Psoas muscle (tissue), 7 donors: ENCODE measurements at regions not wholly inside any gene's neighbourhood (a gene's known extent, or its start where the extent isn't known, plus 50 kb on each side); places are given as distances from the start of the nearest gene placed in this dataset.

Experiments
- ATAC-seq, 4 donors: fragments of 200-7000 bp; cut with Tn5 transposase; one replicate each; pipeline ENCODE4 v1.9.1; 2020; ENCODE audit warnings: moderate library complexity in 3 of 4, mild to moderate bottlenecking in 2 of 4
- DNase-seq, 2 donors: peaks; one replicate each; pipeline ENCODE4 v3.0.0-alpha.2; 2020
- H3K27ac ChIP-seq: fragments of 200-600 bp; one replicate; pipeline ENCODE4 v1.8.0; 2022
- H3K27me3 ChIP-seq, 3 donors: fragments of 200-600 bp in 1 of 3; one replicate each; pipeline versions ENCODE4 v1.6.1 to v1.8.0; 2013 to 2022; ENCODE audit warnings: low read length in 2 of 3, mild to moderate bottlenecking in 2 of 3, moderate library complexity in 1 of 3; ENCODE audit not compliant: insufficient read depth in 3 of 3
- H3K36me3 ChIP-seq, 2 donors: fragments of 200-600 bp in 1 of 2; one replicate each; pipeline versions ENCODE4 v1.6.1 to v1.8.0; 2013 to 2022; ENCODE audit warnings: low read depth in 1 of 2, mild to moderate bottlenecking in 1 of 2, moderate library complexity in 1 of 2; ENCODE audit not compliant: insufficient read depth in 1 of 2
- H3K4me1 ChIP-seq: fragments of 200-600 bp; one replicate; pipeline ENCODE4 v1.8.0; 2022
- H3K4me3 ChIP-seq: fragments of 200-600 bp; one replicate; pipeline ENCODE4 v1.8.0; 2022; ENCODE audit warnings: mild to moderate bottlenecking
- H3K9me3 ChIP-seq: fragments of 200-600 bp; one replicate; pipeline ENCODE4 v1.8.0; 2022
- WGBS, 3 donors: extraction: QIAGEN DNeasy Blood & Tissue Kit; methylation state at CpG; one replicate each; pipeline versions ENCODE4 v1.1.6 to v1.1.7; 2013; 5-methylcytosine and 5-hydroxymethylcytosine counted together
- intact Hi-C, 2 donors: fragments of 100-400 bp; cut with DNase I; formaldehyde crosslinking; loops; one replicate each; pipeline versions ENCODE4 v1.11.0 to v1.14.2; 2022
- TF ChIP-seq, protein P1 (sequence below): fragments of 200-600 bp; IDR thresholded peaks from one replicate; pipeline ENCODE4 v1.8.0; 2022; ENCODE audit warnings: antibody characterized with exemption
- donor health status: healthy with polysubstance abuse.
- donor health status: DM: no; HTN: no; CAD: no; lungs with moderate emphysema.
- donor health status: Bipolar disorder and iron deficiency.
- donor health status: healthy.
- donor health status: DM: yes; HTN: yes; CAD: no.
- donor health status: DM: no; HTN: no; CAD: no.
- donor health status: DM: yes; HTN: yes; CAD: no.

DNA sequence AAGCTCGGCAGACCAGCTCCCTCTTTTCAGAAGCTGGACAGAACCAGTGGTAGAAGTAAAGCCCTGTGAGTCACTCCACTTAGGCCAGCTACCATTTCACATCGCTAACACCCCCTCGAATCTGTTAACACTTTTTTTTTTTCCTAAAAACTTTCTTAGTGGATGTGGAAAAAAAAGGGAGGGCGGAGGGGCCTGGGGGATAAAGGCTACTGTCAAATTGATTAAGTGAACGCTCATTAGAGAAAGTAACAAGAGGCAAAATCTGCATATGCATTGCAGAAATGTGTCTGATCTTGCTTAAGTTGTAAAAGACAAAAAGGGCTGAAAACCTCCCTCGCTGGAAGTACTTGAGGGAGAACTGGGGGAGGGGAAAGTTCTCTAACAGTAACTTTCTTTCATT, 86.6 kb upstream of the OTX2 start:
- 35 to 41% (median 40%) methylated on average over 6 of the region's 6 CpGs for WGBS, 3 donors
- no peaks in the 10 kb centered on the region for H3K9me3 ChIP-seq
- intact Hi-C loops: no loop called here
- TF ChIP-seq, protein P1, sequence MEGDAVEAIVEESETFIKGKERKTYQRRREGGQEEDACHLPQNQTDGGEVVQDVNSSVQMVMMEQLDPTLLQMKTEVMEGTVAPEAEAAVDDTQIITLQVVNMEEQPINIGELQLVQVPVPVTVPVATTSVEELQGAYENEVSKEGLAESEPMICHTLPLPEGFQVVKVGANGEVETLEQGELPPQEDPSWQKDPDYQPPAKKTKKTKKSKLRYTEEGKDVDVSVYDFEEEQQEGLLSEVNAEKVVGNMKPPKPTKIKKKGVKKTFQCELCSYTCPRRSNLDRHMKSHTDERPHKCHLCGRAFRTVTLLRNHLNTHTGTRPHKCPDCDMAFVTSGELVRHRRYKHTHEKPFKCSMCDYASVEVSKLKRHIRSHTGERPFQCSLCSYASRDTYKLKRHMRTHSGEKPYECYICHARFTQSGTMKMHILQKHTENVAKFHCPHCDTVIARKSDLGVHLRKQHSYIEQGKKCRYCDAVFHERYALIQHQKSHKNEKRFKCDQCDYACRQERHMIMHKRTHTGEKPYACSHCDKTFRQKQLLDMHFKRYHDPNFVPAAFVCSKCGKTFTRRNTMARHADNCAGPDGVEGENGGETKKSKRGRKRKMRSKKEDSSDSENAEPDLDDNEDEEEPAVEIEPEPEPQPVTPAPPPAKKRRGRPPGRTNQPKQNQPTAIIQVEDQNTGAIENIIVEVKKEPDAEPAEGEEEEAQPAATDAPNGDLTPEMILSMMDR: no peak
- ATAC-seq: no peak
- H3K4me1 ChIP-seq: no peaks in the 10 kb centered on the region
- H3K27me3 ChIP-seq: peaks cover 0 to 1% (median 0%) of the 10 kb centered on the region in 3 donors
- DNase-seq: no peak
- H3K27ac ChIP-seq: no peak overlapping the region
- no peak overlapping the region for H3K4me3 ChIP-seq
- no peaks in the 10 kb centered on the region for H3K36me3 ChIP-seq

DNA sequence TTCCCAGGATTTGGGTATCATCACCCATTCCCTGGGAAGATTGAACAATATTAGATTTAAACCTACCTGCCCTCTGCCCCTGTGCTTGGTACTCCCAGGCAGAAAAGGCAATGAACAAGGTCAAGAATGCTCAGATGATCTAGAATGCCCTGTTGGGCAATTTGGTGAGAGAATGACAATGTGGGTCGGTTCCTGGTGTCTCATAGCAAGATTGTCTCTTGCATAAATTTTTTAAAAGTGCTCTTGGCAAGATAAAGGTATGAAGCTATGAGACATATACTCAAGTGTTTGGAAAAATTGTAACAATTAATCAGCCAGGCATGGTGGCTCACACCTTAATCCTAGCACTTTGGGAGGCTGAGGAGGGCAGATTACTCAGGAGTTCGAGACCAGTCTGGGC, 86.0 kb upstream of the OTX2 start:
- TF ChIP-seq, protein P1: no peak
- ATAC-seq (no peak), DNase-seq (no peak)
- Histone ChIP-seq H3K4me1 (no peaks in the 10 kb centered on the region), H3K36me3 (no peaks in the 10 kb centered on the region), H3K4me3 (no peak overlapping the region), H3K9me3 (no peaks in the 10 kb centered on the region), H3K27me3 (peaks cover 0 to 1% (median 0%) of the 10 kb centered on the region in 3 donors), H3K27ac (no peak overlapping the region)
- WGBS, 3 donors: 90 to 96% (median 95%) methylated on average over 2 of the region's 2 CpGs
- intact Hi-C loops: no loop called here

DNA sequence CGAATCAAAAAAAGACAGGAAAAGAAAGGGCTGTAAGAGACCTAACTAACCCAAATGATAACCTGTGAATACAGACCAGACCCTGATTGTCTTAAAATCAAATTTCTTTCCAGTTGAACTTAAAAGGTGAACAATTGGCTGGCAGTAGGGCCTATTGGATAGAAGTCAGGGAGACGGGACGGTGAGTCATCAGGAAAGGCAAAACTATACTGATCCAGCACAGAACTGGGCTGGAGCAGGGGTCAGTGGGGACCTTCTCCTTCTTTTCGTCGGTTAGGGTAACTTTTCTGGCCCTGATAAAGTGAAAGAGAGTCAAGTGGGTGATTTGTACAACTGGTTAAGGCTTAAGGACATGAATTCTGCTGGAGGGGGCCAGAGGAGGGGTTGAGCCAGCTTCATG, 84.9 kb upstream of the OTX2 start:
- TF ChIP-seq, protein P1: no peak
- Histone ChIP-seq H3K4me1 (no peaks in the 10 kb centered on the region), H3K4me3 (no peak overlapping the region), H3K27ac (no peak overlapping the region), H3K9me3 (no peaks in the 10 kb centered on the region), H3K36me3 (no peaks in the 10 kb centered on the region), H3K27me3 (peaks cover 0 to 2% (median 1%) of the 10 kb centered on the region in 3 donors)
- 42 to 51% (median 46%) methylated on average over 5 of the region's 5 CpGs for WGBS, 3 donors
- intact Hi-C loops: no loop called here
- no peak for ATAC-seq
- DNase-seq: no peak

DNA sequence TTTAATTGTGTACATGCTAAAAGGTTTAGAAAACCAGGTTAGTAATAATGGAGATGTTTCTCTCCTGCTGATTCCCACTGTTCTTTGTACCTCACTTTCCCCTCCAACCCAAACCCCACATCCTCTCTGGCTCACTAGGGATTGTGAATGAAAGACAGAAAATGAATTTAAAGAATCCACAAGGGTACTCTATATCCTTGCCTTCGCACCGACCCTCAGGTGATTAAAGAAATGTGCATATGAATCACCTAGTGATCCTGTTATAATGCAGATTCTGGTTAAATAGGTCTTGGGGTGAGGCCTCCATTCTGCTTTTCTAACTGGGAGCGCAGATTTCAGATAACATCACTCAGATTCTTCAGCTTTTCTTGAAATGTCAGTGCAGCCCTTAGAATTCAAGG, 84.3 kb upstream of the OTX2 start:
- TF ChIP-seq, protein P1: no peak
- no peaks in the 10 kb centered on the region for H3K36me3 ChIP-seq
- H3K4me1 ChIP-seq: no peaks in the 10 kb centered on the region
- DNase-seq (no peak), ATAC-seq (no peak)
- H3K4me3 ChIP-seq: no peak overlapping the region
- WGBS, 3 donors: 58 to 69% (median 67%) methylated on average over 3 of the region's 3 CpGs
- H3K9me3 ChIP-seq: no peaks in the 10 kb centered on the region
- H3K27ac ChIP-seq: no peak overlapping the region
- H3K27me3 ChIP-seq: peaks cover 0 to 2% (median 1%) of the 10 kb centered on the region in 3 donors
- intact Hi-C loops: no loop called here

DNA sequence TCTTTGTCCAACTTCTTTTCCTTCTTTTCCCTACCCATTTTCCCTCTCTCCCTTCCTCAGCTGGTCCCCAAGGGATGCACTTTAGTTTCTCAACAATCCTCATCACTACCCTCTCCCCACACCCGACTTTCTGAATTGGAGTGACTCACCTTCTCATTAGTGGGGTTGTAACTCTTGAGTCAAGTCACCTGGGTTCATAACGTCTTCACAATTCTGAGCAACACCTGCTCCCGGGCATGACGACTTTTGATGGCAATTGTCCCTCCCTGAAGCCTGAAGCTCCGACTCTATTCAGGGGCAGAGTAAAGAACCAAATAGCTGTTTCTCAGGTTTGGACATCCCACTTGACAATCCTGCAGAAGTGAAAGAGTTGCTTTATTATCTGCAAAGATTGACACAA, 82.7 kb upstream of the OTX2 start:
- 23 to 39% (median 31%) methylated on average over 5 of the region's 5 CpGs for WGBS, 3 donors
- intact Hi-C loops: no loop called here
- DNase-seq (no peak), ATAC-seq (no peak)
- Histone ChIP-seq H3K4me1 (no peaks in the 10 kb centered on the region), H3K27ac (no peak overlapping the region), H3K36me3 (no peaks in the 10 kb centered on the region), H3K9me3 (no peaks in the 10 kb centered on the region), H3K27me3 (peaks cover 0 to 2% (median 1%) of the 10 kb centered on the region in 3 donors), H3K4me3 (no peak overlapping the region)
- TF ChIP-seq, protein P1: no peak
